Effector memory CD8-positive, alpha-beta T cell (primary cell): ENCODE measurements at regions not wholly inside any gene's neighbourhood (a gene's known extent, or its start where the extent isn't known, plus 50 kb on each side); places are given as distances from the start of the nearest gene placed in this dataset.

Experiments
- ATAC-seq: fragments of 150-1000 bp; cut with Tn5 transposase; replicated peaks from 2 replicates; pipeline ENCODE4 v1.10.0; 2021; ENCODE audit warnings: mild to moderate bottlenecking, moderate library complexity
- DNase-seq, 3 experiments: peaks; one replicate each; pipeline ENCODE4 v3.0.0; 2021
- H3K27ac Mint-ChIP-seq, 2 donors: one replicate each; pipeline ENCODE4 v1.8.0; 2022; ENCODE audit warnings: mild to moderate bottlenecking in 2 of 2, mixed read lengths in 2 of 2, moderate library complexity in 2 of 2
- H3K27me3 Mint-ChIP-seq, 2 donors: one replicate each; pipeline ENCODE4 v1.8.0; 2022; ENCODE audit warnings: mixed read lengths in 2 of 2
- H3K36me3 Mint-ChIP-seq: one replicate; pipeline ENCODE4 v1.8.0; 2022; ENCODE audit warnings: mild to moderate bottlenecking, moderate library complexity, mixed read lengths; ENCODE audit not compliant: insufficient read depth
- H3K4me1 Mint-ChIP-seq, 2 donors: one replicate each; pipeline ENCODE4 v1.8.0; 2022; ENCODE audit warnings: low read depth in 2 of 2, mixed read lengths in 2 of 2
- H3K4me3 Mint-ChIP-seq, 2 donors: one replicate each; pipeline ENCODE4 v1.8.0; 2022; ENCODE audit warnings: mild to moderate bottlenecking in 2 of 2, mixed read lengths in 2 of 2, moderate library complexity in 2 of 2
- H3K9me3 Mint-ChIP-seq, 2 donors: one replicate each; pipeline ENCODE4 v1.8.0; 2022; ENCODE audit warnings: mixed read lengths in 2 of 2

DNA sequence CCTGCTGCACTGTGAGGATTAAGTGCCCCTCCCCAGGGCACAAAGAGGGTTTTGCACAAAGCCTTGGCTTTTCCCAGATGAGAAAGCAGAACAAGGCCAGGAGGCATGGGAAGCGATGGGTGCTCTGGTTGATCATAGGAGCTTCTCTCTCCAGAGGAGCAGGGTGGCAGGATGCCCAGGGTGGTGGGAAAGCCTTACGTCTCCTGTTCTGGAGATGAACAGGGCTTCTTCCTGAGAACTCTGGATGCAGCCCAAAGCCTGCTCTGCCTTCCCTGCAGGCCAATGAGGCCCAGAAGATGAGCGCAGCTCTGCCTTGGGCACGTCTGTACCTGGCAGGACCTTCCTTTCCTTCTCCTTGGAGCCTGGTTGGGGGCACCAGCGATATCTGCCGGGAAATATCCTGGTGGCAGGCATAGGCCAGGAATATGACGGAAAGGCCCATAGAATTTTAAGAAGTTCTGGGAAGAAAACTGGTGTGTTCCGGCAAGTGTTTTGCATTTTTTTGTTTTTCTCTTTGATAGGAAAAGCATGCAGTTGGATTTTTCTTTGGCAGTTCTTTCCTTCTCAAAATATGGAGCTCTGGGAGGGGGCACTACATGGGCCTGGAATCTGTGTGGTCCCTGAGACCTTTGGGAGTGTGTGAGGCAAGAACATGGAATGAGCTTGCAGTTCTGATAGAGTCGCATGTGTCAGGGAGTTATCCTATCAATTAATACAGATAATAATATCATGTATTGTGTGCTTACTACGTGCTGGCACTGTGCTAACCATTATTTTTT is 253.2 kb upstream of the KLF4 start:
- no peak for DNase-seq
- Mint-ChIP-seq H3K27me3 (no peaks in the 10 kb centered on the region), H3K4me1 (no peaks in the 10 kb centered on the region)

GRCh38 chr9:107740088-107740980 is 250.8 kb upstream of the KLF4 start:
- H3K4me1 Mint-ChIP-seq = no peaks in the 10 kb centered on the region
- H3K27me3 Mint-ChIP-seq = no peaks in the 10 kb centered on the region
- no peaks in the 10 kb centered on the region for H3K36me3 Mint-ChIP-seq
- no peak for DNase-seq
- no peak overlapping the region for H3K4me3 Mint-ChIP-seq
- H3K9me3 Mint-ChIP-seq = peaks cover 0 to 6% of the 10 kb centered on the region in 2 donors
- no peak for ATAC-seq
- H3K27ac Mint-ChIP-seq = no peak overlapping the region

More for the DNA sequence above, 253.2 kb upstream of the KLF4 start:
- Mint-ChIP-seq H3K4me3 (no peak overlapping the region), H3K9me3 (peaks cover 0 to 8% of the 10 kb centered on the region in 2 donors), H3K27ac (no peak overlapping the region), H3K36me3 (no peaks in the 10 kb centered on the region)
- no peak for ATAC-seq

DNA sequence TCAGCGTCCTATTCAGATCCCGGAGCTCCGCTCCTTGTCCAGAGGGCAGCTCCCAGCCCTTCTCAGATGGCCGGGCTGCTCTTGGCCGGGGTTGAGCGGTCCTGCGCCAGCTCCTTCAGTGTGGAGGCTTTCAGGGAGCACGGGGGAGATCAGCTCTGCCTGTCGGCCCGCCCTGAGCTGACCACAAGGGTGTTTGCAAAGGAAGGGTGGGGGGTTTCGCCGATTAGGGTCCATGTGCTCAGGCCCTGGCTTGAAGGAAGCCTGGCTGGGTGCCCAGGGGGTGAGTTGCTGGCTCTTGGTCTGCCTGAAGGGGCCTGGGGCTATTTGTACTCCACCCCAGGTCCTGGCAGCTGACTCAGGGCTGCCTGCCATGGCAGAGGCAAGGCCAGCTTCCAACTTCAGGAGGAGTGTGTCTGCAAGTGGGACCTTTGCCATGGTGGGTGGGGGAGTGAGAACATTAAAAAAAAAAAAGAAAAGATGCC is 250.1 kb upstream of the KLF4 start:
- no peaks in the 10 kb centered on the region for H3K4me1 Mint-ChIP-seq
- no peaks in the 10 kb centered on the region for H3K27me3 Mint-ChIP-seq
- no peak overlapping the region for H3K27ac Mint-ChIP-seq
- no peaks in the 10 kb centered on the region for H3K36me3 Mint-ChIP-seq
- ATAC-seq = no peak
- no peak overlapping the region for H3K4me3 Mint-ChIP-seq
- H3K9me3 Mint-ChIP-seq = peaks cover 0 to 4% of the 10 kb centered on the region in 2 donors
- no peak for DNase-seq

DNA sequence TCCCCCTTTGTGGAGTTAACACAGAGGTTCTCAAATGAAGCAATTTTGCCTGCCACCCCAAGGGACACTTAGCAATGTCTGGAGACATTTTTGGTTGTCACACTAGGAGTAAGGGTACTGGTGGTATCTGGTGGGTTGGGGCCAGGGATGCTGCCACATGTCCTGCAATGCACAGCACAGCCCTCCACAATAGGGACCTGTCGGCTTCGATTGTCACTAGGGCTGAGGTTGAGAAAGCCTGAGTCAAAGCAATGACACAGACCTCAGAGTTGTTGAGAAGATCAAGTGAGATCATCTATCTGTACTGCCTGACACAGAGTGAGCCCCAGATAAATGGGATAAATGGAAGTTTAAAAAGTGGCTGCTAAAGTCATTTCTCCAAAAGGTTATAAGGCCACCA is 249.2 kb upstream of the KLF4 start:
- Mint-ChIP-seq H3K27ac (no peak overlapping the region), H3K27me3 (no peaks in the 10 kb centered on the region), H3K4me1 (no peaks in the 10 kb centered on the region), H3K9me3 (peaks cover 0 to 2% of the 10 kb centered on the region in 2 donors), H3K36me3 (no peaks in the 10 kb centered on the region), H3K4me3 (no peak overlapping the region)
- DNase-seq (no peak), ATAC-seq (no peak)

GRCh38 chr9:107737987-107738743 is 248.6 kb upstream of the KLF4 start:
- Mint-ChIP-seq H3K27ac (no peak overlapping the region), H3K4me1 (no peaks in the 10 kb centered on the region), H3K9me3 (peaks cover 0 to 2% of the 10 kb centered on the region in 2 donors), H3K4me3 (no peak overlapping the region), H3K36me3 (no peaks in the 10 kb centered on the region), H3K27me3 (no peaks in the 10 kb centered on the region)
- DNase-seq (no peak), ATAC-seq (no peak)

DNA sequence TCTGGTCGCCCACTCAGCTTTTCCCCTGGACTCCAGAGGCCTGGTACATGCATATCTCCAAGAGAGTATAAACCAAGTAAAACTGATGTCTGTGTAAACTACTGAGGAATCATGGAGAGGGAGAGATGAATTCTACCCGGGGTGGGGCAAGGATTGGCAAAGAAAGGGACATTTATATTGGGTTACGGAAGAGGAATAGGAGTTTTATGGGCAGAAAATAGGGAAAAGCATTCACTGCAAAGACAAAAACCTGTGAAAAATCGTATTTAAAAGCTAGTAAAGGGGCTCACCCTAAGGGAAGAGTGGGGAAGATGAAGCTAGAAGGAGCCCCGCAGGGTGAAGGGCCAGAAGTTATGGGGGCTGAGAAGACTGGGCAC is 248.0 kb upstream of the KLF4 start:
- H3K4me1 Mint-ChIP-seq = no peaks in the 10 kb centered on the region
- no peaks in the 10 kb centered on the region for H3K36me3 Mint-ChIP-seq
- ATAC-seq = no peak
- peaks cover 0 to 2% of the 10 kb centered on the region in 2 donors for H3K9me3 Mint-ChIP-seq
- H3K4me3 Mint-ChIP-seq = no peak overlapping the region
- no peaks in the 10 kb centered on the region for H3K27me3 Mint-ChIP-seq
- no peak for DNase-seq
- no peak overlapping the region for H3K27ac Mint-ChIP-seq

- DNase-seq = no peak
- H3K27ac Mint-ChIP-seq = no peak overlapping the region
- H3K4me1 Mint-ChIP-seq = no peaks in the 10 kb centered on the region
- no peaks in the 10 kb centered on the region for H3K27me3 Mint-ChIP-seq
- H3K4me3 Mint-ChIP-seq = no peak overlapping the region
- ATAC-seq = no peak
- no peaks in the 10 kb centered on the region for H3K36me3 Mint-ChIP-seq
- H3K9me3 Mint-ChIP-seq = peaks cover 0 to 2% of the 10 kb centered on the region in 2 donors
These were observed 246.3 kb upstream of the KLF4 start for GRCh38 chr9:107735821-107736220.

- ATAC-seq (no peak), DNase-seq (no peak)
- no peak overlapping the region for H3K27ac Mint-ChIP-seq
- H3K27me3 Mint-ChIP-seq = no peaks in the 10 kb centered on the region
- no peaks in the 10 kb centered on the region for H3K4me1 Mint-ChIP-seq
- no peak overlapping the region for H3K4me3 Mint-ChIP-seq
- H3K9me3 Mint-ChIP-seq = peaks cover 0 to 2% of the 10 kb centered on the region in 2 donors
- no peaks in the 10 kb centered on the region for H3K36me3 Mint-ChIP-seq
These were observed 244.9 kb upstream of the KLF4 start for GRCh38 chr9:107734256-107735013.

DNA sequence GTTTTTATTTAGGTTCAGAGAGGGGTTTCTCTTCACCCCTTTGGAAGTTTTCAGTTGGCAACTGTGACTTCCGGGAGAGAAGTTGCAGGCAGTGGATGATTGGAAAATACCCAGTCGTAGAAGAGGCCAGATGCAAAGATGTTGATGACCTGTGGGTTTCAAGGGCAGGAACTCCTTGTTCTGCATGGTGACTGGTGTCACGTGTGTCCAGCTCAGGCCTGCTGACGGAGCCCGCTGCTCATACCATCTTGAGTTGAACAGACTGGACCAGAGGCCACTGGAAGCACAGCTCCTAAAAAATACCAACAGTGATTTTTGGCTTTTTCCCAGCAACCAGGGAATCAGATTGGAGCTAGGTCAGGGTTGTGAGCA is 243.9 kb upstream of the KLF4 start:
- ATAC-seq = no peak
- Mint-ChIP-seq H3K9me3 (peaks cover 0 to 2% of the 10 kb centered on the region in 2 donors), H3K27me3 (no peaks in the 10 kb centered on the region), H3K4me3 (no peak overlapping the region), H3K27ac (no peak overlapping the region), H3K36me3 (no peaks in the 10 kb centered on the region), H3K4me1 (no peaks in the 10 kb centered on the region)
- no peak for DNase-seq

- no peak for DNase-seq
- ATAC-seq = no peak
- no peak overlapping the region for H3K27ac Mint-ChIP-seq
These were observed 243.4 kb upstream of the KLF4 start for GRCh38 chr9:107732781-107733522.

GRCh38 chr9:107731115-107731762 is 241.7 kb upstream of the KLF4 start:
- ATAC-seq (no peak), DNase-seq (no peak)
- Mint-ChIP-seq H3K4me3 (no peak overlapping the region), H3K36me3 (no peaks in the 10 kb centered on the region), H3K9me3 (peaks cover 0 to 2% of the 10 kb centered on the region in 2 donors), H3K27ac (no peak overlapping the region), H3K27me3 (no peaks in the 10 kb centered on the region), H3K4me1 (no peaks in the 10 kb centered on the region)

More at GRCh38 chr9:107732781-107733522, 243.4 kb upstream of the KLF4 start:
- Mint-ChIP-seq H3K27me3 (no peaks in the 10 kb centered on the region), H3K9me3 (peaks cover 0 to 2% of the 10 kb centered on the region in 2 donors), H3K4me1 (no peaks in the 10 kb centered on the region), H3K4me3 (no peak overlapping the region), H3K36me3 (no peaks in the 10 kb centered on the region)

GRCh38 chr9:107730666-107731065 is 241.1 kb upstream of the KLF4 start:
- no peaks in the 10 kb centered on the region for H3K36me3 Mint-ChIP-seq
- DNase-seq (no peak), ATAC-seq (no peak)
- no peaks in the 10 kb centered on the region for H3K4me1 Mint-ChIP-seq
- H3K27ac Mint-ChIP-seq = no peak overlapping the region
- no peaks in the 10 kb centered on the region for H3K27me3 Mint-ChIP-seq
- H3K9me3 Mint-ChIP-seq = peaks cover 0 to 2% of the 10 kb centered on the region in 2 donors
- H3K4me3 Mint-ChIP-seq = no peak overlapping the region
